Endodermal cell (in vitro differentiated cells): ENCODE measurements at regions not wholly inside any gene's neighbourhood (a gene's known extent, or its start where the extent isn't known, plus 50 kb on each side); places are given as distances from the start of the nearest gene placed in this dataset.
"Not testable (repeated sequence)": the region's sequence is repeated elsewhere in the genome, so short reads cannot be mapped to it uniquely, and the experiment has no call there.

Experiments used
- DNase-seq: peaks from one replicate; pipeline ENCODE4 v3.0.0-alpha.2; 2017
- H3K27ac ChIP-seq: 2 replicates; pipeline ENCODE4 v1.5.1; 2013; ENCODE audit warnings: mild to moderate bottlenecking, low read depth, low read length, moderate library complexity
- H3K27me3 ChIP-seq: 2 replicates; pipeline ENCODE4 v1.6.1; 2013; ENCODE audit warnings: mild to moderate bottlenecking, low read length, moderate library complexity; ENCODE audit not compliant: insufficient read depth, control insufficient read depth, poor library complexity, severe bottlenecking
- H3K36me3 ChIP-seq: 2 replicates; pipeline ENCODE4 v1.7.0; 2013; ENCODE audit warnings: mild to moderate bottlenecking, low read length, moderate library complexity; ENCODE audit not compliant: control insufficient read depth, insufficient read depth
- H3K4me1 ChIP-seq: one replicate; pipeline ENCODE4 v1.7.0; 2013; ENCODE audit warnings: low read length; ENCODE audit not compliant: control insufficient read depth, insufficient read depth
- H3K4me3 ChIP-seq: 2 replicates; pipeline ENCODE4 v1.5.1; 2013; ENCODE audit warnings: mild to moderate bottlenecking, low read length, moderate library complexity
- H3K9ac ChIP-seq: 2 replicates; pipeline ENCODE4 v1.6.1; 2013; ENCODE audit warnings: mild to moderate bottlenecking, low read length, moderate library complexity; ENCODE audit not compliant: poor library complexity, severe bottlenecking; ENCODE audit errors: extremely low read depth
- H3K9me3 ChIP-seq: 2 replicates; pipeline ENCODE4 v1.6.1; 2013; ENCODE audit warnings: mild to moderate bottlenecking, low read length, moderate library complexity; ENCODE audit not compliant: control insufficient read depth
- H3K27ac Mint-ChIP-seq: 2 replicates; pipeline ENCODE4 v1.8.0; 2020; ENCODE audit warnings: mixed read lengths
- H3K27me3 Mint-ChIP-seq: 2 replicates; pipeline ENCODE4 v1.8.0; 2021; ENCODE audit warnings: mild to moderate bottlenecking, mixed read lengths; ENCODE audit not compliant: insufficient read depth
- H3K36me3 Mint-ChIP-seq: 2 replicates; pipeline ENCODE4 v1.8.0; 2020; ENCODE audit warnings: low read depth, mixed read lengths
- H3K4me1 Mint-ChIP-seq: 2 replicates; pipeline ENCODE4 v1.8.0; 2020; ENCODE audit warnings: mixed read lengths
- H3K4me3 Mint-ChIP-seq: 2 replicates; pipeline ENCODE4 v1.8.0; 2020; ENCODE audit warnings: mild to moderate bottlenecking, moderate library complexity, mixed read lengths
- H3K9me3 Mint-ChIP-seq: 2 replicates; pipeline ENCODE4 v1.8.0; 2020; ENCODE audit warnings: mild to moderate bottlenecking, mixed read lengths
- CTCF ChIP-seq: fragments of 200-600 bp; sonication (generic); conservative IDR thresholded peaks from 2 replicates; pipeline ENCODE4 v1.5.0; 2021; ENCODE audit warnings: antibody characterized with exemption, mild to moderate bottlenecking
- WGBS, 2 experiments: methylation state at CpG; one replicate each; pipeline versions ENCODE4 v1.1.5 to v1.1.7; 2013; ENCODE audit warnings: missing lambda C conversion rate in 2 of 2, mixed read lengths in 1 of 2; ENCODE audit not compliant: insufficient coverage in 1 of 2, insufficient read length in 1 of 2; 5-methylcytosine and 5-hydroxymethylcytosine counted together

- H3K4me1 ChIP-seq, H3K4me3 ChIP-seq, H3K27me3 ChIP-seq, H3K4me1 Mint-ChIP-seq, H3K4me3 Mint-ChIP-seq, H3K9ac ChIP-seq, H3K36me3 Mint-ChIP-seq, H3K27ac Mint-ChIP-seq, H3K27me3 Mint-ChIP-seq, H3K36me3 ChIP-seq, DNase-seq, H3K27ac ChIP-seq: not testable (repeated sequence)
- H3K9me3 ChIP-seq = peaks cover 35% of the 10 kb centered on the region
- H3K9me3 Mint-ChIP-seq = peaks cover 75% of the 10 kb centered on the region
- 91% methylated on average over 7 to 9 of the region's 9 CpGs for WGBS, 2 experiments
Measured at GRCh38 chr11:63313198-63313597, 56.4 kb upstream of the SLC22A9 start.

DNA sequence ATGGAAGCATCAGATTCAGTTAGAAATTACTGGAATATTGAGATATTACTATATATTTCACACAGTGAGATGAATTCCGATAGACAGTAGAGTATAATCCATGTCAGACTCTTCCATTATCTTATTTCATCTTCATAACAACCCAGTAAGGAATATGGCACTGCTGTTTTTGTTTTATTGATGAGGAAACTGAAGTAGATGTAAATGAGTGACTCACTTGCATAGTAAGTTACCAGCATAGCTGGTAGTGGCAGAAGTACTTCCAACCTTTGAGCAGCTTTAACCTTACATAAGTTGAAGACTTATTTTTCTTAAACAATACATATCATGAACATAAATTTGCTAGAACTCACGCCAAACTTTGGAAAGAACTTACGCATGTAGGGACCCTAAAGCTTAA, 54.9 kb upstream of the SLC22A25 start:
- Mint-ChIP-seq H3K4me3 (no peak overlapping the region), H3K4me1 (no peaks in the 10 kb centered on the region)
- TF ChIP-seq CTCF = no peak

More for the DNA sequence above, 54.9 kb upstream of the SLC22A25 start:
- Histone ChIP-seq H3K27ac (no peak overlapping the region), H3K27me3 (no peaks in the 10 kb centered on the region), H3K4me3 (no peak overlapping the region), H3K9me3 (peaks cover 10% of the 10 kb centered on the region), H3K9ac (no peak overlapping the region), H3K4me1 (no peaks in the 10 kb centered on the region), H3K36me3 (no peaks in the 10 kb centered on the region)
- no peak for DNase-seq
- Mint-ChIP-seq H3K27ac (no peak overlapping the region), H3K27me3 (no peaks in the 10 kb centered on the region), H3K9me3 (peaks cover 4% of the 10 kb centered on the region), H3K36me3 (no peaks in the 10 kb centered on the region)
- WGBS, 2 experiments = 87 to 100% methylated on average over 2 of the region's 3 CpGs
